ENCODE measurements at regions not wholly inside any gene's neighbourhood (a gene's known extent, or its start where the extent isn't known, plus 50 kb on each side); places are given as distances from the start of the nearest gene placed in this dataset.

- TF ChIP-seq, protein P1, sequence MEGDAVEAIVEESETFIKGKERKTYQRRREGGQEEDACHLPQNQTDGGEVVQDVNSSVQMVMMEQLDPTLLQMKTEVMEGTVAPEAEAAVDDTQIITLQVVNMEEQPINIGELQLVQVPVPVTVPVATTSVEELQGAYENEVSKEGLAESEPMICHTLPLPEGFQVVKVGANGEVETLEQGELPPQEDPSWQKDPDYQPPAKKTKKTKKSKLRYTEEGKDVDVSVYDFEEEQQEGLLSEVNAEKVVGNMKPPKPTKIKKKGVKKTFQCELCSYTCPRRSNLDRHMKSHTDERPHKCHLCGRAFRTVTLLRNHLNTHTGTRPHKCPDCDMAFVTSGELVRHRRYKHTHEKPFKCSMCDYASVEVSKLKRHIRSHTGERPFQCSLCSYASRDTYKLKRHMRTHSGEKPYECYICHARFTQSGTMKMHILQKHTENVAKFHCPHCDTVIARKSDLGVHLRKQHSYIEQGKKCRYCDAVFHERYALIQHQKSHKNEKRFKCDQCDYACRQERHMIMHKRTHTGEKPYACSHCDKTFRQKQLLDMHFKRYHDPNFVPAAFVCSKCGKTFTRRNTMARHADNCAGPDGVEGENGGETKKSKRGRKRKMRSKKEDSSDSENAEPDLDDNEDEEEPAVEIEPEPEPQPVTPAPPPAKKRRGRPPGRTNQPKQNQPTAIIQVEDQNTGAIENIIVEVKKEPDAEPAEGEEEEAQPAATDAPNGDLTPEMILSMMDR (optimal IDR thresholded peaks at IDR 0.05 in 1 of 3, IDR thresholded peaks at IDR 0.05 in 1 of 3, conservative IDR thresholded peaks at IDR 0.05 in 1 of 3; ENCODE audit: extremely low read depth in 1 of 3, insufficient read depth in 2 of 3, low read length in 3 of 3): no peak
- TF ChIP-seq EZH2 (IDR thresholded peaks at IDR 0.05; ENCODE audit: low read length): no peak
These were observed 290.1 kb downstream of the AGTPBP1 start for GRCh38 chr9:85451680-85452079.
